ENCODE measurements at regions not wholly inside any gene's neighbourhood (a gene's known extent, or its start where the extent isn't known, plus 50 kb on each side); places are given as distances from the start of the nearest gene placed in this dataset.

GRCh38 chr18:77784759-77785379 lies 535.2 kb downstream of the GALR1 start:
- TF ChIP-seq CTCF (IDR thresholded peaks at IDR 0.05; ENCODE audit: low read depth, low read length, missing control alignments): no peak
- in situ Hi-C loops (cut with HindIII; ENCODE audit: low sequenced_read_pairs): no loop called here

GRCh38 chr18:77785415-77785975 lies 535.8 kb downstream of the GALR1 start:
- in situ Hi-C loops (cut with HindIII; ENCODE audit: low sequenced_read_pairs): no loop called here
- DNase-seq (ENCODE audit: low read depth): no peak
- H3K4me3 ChIP-seq (ENCODE audit: low read depth, low read length): no peak overlapping the region
- no peak for TF ChIP-seq CTCF (IDR thresholded peaks at IDR 0.05; ENCODE audit: low read depth, low read length, missing control alignments)

More at GRCh38 chr18:77784759-77785379, 535.2 kb downstream of the GALR1 start:
- no peak for DNase-seq (ENCODE audit: low read depth)
- no peak overlapping the region for H3K4me3 ChIP-seq (ENCODE audit: low read depth, low read length)

- in situ Hi-C loops (cut with HindIII; ENCODE audit: low sequenced_read_pairs): no loop called here
- DNase-seq (ENCODE audit: low read depth): no peak
- H3K4me3 ChIP-seq (ENCODE audit: low read depth, low read length): no peak overlapping the region
- TF ChIP-seq CTCF (IDR thresholded peaks at IDR 0.05; ENCODE audit: low read depth, low read length, missing control alignments): no peak
Observed at GRCh38 chr18:77803024-77803423, 553.4 kb downstream of the GALR1 start.

- no peak for TF ChIP-seq CTCF (IDR thresholded peaks at IDR 0.05; ENCODE audit: low read depth, low read length, missing control alignments)
Observed at GRCh38 chr18:77804382-77804781, 554.7 kb downstream of the GALR1 start.

GRCh38 chr18:77807650-77808049 lies 558.0 kb downstream of the GALR1 start:
- TF ChIP-seq CTCF (IDR thresholded peaks at IDR 0.05; ENCODE audit: low read depth, low read length, missing control alignments): no peak
- no peak overlapping the region for H3K4me3 ChIP-seq (ENCODE audit: low read depth, low read length)
- in situ Hi-C loops (cut with HindIII; ENCODE audit: low sequenced_read_pairs): no loop called here
- DNase-seq (ENCODE audit: low read depth): no peak

More at GRCh38 chr18:77804382-77804781, 554.7 kb downstream of the GALR1 start:
- in situ Hi-C loops (cut with HindIII; ENCODE audit: low sequenced_read_pairs): no loop called here
- DNase-seq (ENCODE audit: low read depth): no peak
- H3K4me3 ChIP-seq (ENCODE audit: low read depth, low read length): no peak overlapping the region

- no peak overlapping the region for H3K4me3 ChIP-seq (ENCODE audit: low read depth, low read length)
- TF ChIP-seq CTCF (IDR thresholded peaks at IDR 0.05; ENCODE audit: low read depth, low read length, missing control alignments): no peak
- no peak for DNase-seq (ENCODE audit: low read depth)
- in situ Hi-C loops (cut with HindIII; ENCODE audit: low sequenced_read_pairs): no loop called here
Observed at GRCh38 chr18:77811503-77811902, 561.9 kb downstream of the GALR1 start.

Data from astrocyte of the cerebellum (primary cell).